ENCODE measurements at regions not wholly inside any gene's neighbourhood (a gene's known extent, or its start where the extent isn't known, plus 50 kb on each side); places are given as distances from the start of the nearest gene placed in this dataset.

- TF ChIP-seq TAF1 (IDR thresholded peaks at IDR 0.05; ENCODE audit: borderline replicate concordance, insufficient read depth, low read length) (no peak), POLR2AphosphoS5 (IDR thresholded peaks at IDR 0.05; ENCODE audit: low read depth, low read length) (no peak), SIN3A (IDR thresholded peaks at IDR 0.05; ENCODE audit: borderline replicate concordance, insufficient read depth, low read length) (no peak), REST (IDR thresholded peaks at IDR 0.05; ENCODE audit: insufficient read depth in 1 of 2, low read depth in 2 of 2, low read length in 2 of 2) (no peak)
Observed at GRCh38 chr13:59475911-59476310, 687.8 kb downstream of the DIAPH3 start.
